Calu3 (cell line): ENCODE measurements at regions not wholly inside any gene's neighbourhood (a gene's known extent, or its start where the extent isn't known, plus 50 kb on each side); places are given as distances from the start of the nearest gene placed in this dataset.
"Not testable (repeated sequence)": the region's sequence is repeated elsewhere in the genome, so short reads cannot be mapped to it uniquely, and the experiment has no call there.

ENCODE experiments used
- BruUV-seq: library from RNA; stranded (reverse); fragments of 400-500 nt; replicated peaks from 2 replicates; lab custom pipeline; 2021; lab: Mats Ljungman, UMichigan
- CTCF ChIA-PET: fragments of 300-600 bp; sonication (Branson Sonifier 250); formaldehyde crosslinking; loops from one replicate; lab custom pipeline; 2022; ENCODE audit warnings: antibody characterized with exemption; lab: Charles Lee
- DNase-seq: peaks from one replicate; pipeline ENCODE4 v3.0.0; 2022
- H3K27ac Mint-ChIP-seq: one replicate; pipeline ENCODE4 v1.8.0; 2022; ENCODE audit warnings: mixed read lengths; ENCODE audit not compliant: unreplicated experiment
- H3K27me3 Mint-ChIP-seq: one replicate; pipeline ENCODE4 v1.8.0; 2022; ENCODE audit warnings: mixed read lengths; ENCODE audit not compliant: unreplicated experiment
- H3K36me3 Mint-ChIP-seq: one replicate; pipeline ENCODE4 v1.8.0; 2022; ENCODE audit warnings: mild to moderate bottlenecking, moderate library complexity, mixed read lengths; ENCODE audit not compliant: insufficient read depth, unreplicated experiment
- H3K4me1 Mint-ChIP-seq: one replicate; pipeline ENCODE4 v1.8.0; 2022; ENCODE audit warnings: mild to moderate bottlenecking, low read depth, mixed read lengths; ENCODE audit not compliant: unreplicated experiment
- H3K4me3 Mint-ChIP-seq: one replicate; pipeline ENCODE4 v1.8.0; 2022; ENCODE audit warnings: mild to moderate bottlenecking, low read depth, moderate library complexity, mixed read lengths; ENCODE audit not compliant: unreplicated experiment
- H3K9me3 Mint-ChIP-seq: one replicate; pipeline ENCODE4 v1.8.0; 2022; ENCODE audit warnings: low read depth, mixed read lengths; ENCODE audit not compliant: unreplicated experiment
- CTCF ChIP-seq: fragments of 200-600 bp; IDR thresholded peaks from one replicate; pipeline ENCODE4 v1.8.0; 2022; ENCODE audit warnings: antibody characterized with exemption; ENCODE audit not compliant: unreplicated experiment
- intact Hi-C: fragments of 100-400 bp; cut with micrococcal nuclease; formaldehyde crosslinking; loops from one replicate; pipeline ENCODE4 v1.10.0; 2022; ENCODE audit not compliant: unreplicated experiment

DNA sequence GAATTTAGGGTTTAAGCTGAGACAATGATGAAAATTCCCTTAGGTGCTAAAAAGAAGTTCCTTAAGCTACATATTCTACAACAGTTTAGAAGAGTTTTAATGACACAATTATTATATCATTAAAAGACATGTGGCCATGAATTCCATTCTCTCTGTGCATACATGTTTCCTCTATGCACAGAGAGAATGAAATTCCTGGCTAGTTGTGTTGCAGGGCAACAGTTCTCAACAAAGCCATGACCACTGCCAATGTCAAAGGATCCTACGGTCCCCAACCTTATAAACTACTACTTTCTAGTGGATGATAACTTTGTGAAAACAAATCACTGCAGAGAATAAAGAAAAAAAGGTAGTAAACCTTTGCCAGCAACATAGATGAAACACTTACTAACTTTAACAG lies 122.7 kb downstream of the OTOL1 start:
- H3K27ac Mint-ChIP-seq: no peak overlapping the region
- CTCF ChIA-PET: interaction anchor here (0.5 kb wide), 1 partner anchor 191 kb away, joined by 4 read pairs; no protein-coding TSS in a partner anchor
- no peaks in the 10 kb centered on the region for H3K36me3 Mint-ChIP-seq
- H3K27me3 Mint-ChIP-seq: no peaks in the 10 kb centered on the region
- intact Hi-C loops: no loop called here
- H3K9me3 Mint-ChIP-seq: no peaks in the 10 kb centered on the region
- no peaks in the 10 kb centered on the region for H3K4me1 Mint-ChIP-seq
- H3K4me3 Mint-ChIP-seq: no peak overlapping the region
- DNase-seq: no peak
- BruUV-seq: no TSS peak
- no peak for TF ChIP-seq CTCF

DNA sequence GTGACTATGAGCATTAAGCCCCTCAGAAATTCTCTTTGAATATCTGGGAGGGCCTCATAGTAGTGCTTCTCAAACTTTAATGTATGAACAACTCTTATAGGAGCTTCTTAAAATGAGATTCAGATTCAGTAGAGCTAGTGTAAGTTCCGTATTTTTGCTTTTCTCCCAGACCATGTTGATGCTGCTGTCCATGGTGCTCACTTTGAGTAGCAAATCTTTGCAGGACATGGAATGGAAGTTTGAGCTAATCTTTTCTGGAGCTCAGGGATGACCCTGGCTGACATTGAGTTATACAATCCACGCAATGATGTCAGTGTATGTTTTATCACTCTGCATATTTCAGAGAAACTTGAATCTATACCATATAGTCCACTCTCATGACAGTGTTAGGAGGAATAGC lies 134.2 kb downstream of the OTOL1 start:
- H3K27ac Mint-ChIP-seq: no peak overlapping the region
- CTCF ChIA-PET: no interaction called here
- H3K9me3 Mint-ChIP-seq: peaks cover 2% of the 10 kb centered on the region
- no peaks in the 10 kb centered on the region for H3K4me1 Mint-ChIP-seq
- intact Hi-C loops: no loop called here
- no TSS peak for BruUV-seq
- no peak for TF ChIP-seq CTCF
- no peaks in the 10 kb centered on the region for H3K27me3 Mint-ChIP-seq
- DNase-seq: no peak
- H3K4me3 Mint-ChIP-seq: no peak overlapping the region
- H3K36me3 Mint-ChIP-seq: no peaks in the 10 kb centered on the region

DNA sequence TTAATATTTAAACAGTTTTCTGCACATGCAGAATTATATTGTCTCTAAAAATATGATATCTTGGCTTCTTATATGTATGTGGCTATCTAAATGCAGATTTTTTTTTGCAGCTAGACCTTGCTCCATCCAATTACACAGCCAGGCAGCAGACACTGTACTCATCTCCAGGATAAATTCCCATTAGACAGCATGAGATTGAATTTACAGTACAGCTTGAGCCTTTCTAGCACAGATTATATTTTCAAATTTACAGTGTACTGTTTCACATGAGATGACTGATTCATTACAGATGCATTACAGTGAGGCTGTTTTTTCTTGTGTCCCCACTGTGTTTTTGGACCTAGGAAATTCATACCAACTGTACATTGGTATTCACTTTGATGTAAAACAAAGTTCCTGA lies 134.9 kb downstream of the OTOL1 start:
- Mint-ChIP-seq H3K36me3 (no peaks in the 10 kb centered on the region), H3K4me1 (no peaks in the 10 kb centered on the region), H3K4me3 (no peak overlapping the region), H3K27ac (no peak overlapping the region), H3K27me3 (no peaks in the 10 kb centered on the region), H3K9me3 (peaks cover 2% of the 10 kb centered on the region)
- TF ChIP-seq CTCF: no peak
- no TSS peak for BruUV-seq
- intact Hi-C loops: no loop called here
- DNase-seq: no peak
- CTCF ChIA-PET: no interaction called here

GRCh38 chr3:161637559-161637958 lies 141.0 kb downstream of the OTOL1 start:
- Mint-ChIP-seq H3K4me3 (no peak overlapping the region), H3K36me3 (no peaks in the 10 kb centered on the region), H3K9me3 (peaks cover 2% of the 10 kb centered on the region), H3K27ac (no peak overlapping the region), H3K4me1 (peaks cover 14% of the 10 kb centered on the region), H3K27me3 (no peaks in the 10 kb centered on the region)
- CTCF ChIA-PET: no interaction called here
- BruUV-seq: no TSS peak
- intact Hi-C loops: no loop called here
- DNase-seq: peak; percentile 19
- no peak for TF ChIP-seq CTCF

GRCh38 chr3:161639095-161639494 lies 142.5 kb downstream of the OTOL1 start:
- H3K4me1 Mint-ChIP-seq: peaks cover 18% of the 10 kb centered on the region
- H3K27me3 Mint-ChIP-seq, H3K27ac Mint-ChIP-seq, H3K4me3 Mint-ChIP-seq, CTCF ChIA-PET, H3K9me3 Mint-ChIP-seq, DNase-seq, BruUV-seq, H3K36me3 Mint-ChIP-seq, intact Hi-C loops: not testable (repeated sequence)
